SK-N-MC (cell line): ENCODE measurements at regions not wholly inside any gene's neighbourhood (a gene's known extent, or its start where the extent isn't known, plus 50 kb on each side); places are given as distances from the start of the nearest gene placed in this dataset.
"Not testable (repeated sequence)": the region's sequence is repeated elsewhere in the genome, so short reads cannot be mapped to it uniquely, and the experiment has no call there.

Source experiments
- DNase-seq: peaks from one replicate; pipeline ENCODE4 v3.0.0-alpha.2; 2011; ENCODE audit warnings: low read depth, low spot score
- H3K27ac ChIP-seq: fragments of 200-600 bp; sonication (generic); 2 replicates; pipeline ENCODE4 v1.5.1; 2016; ENCODE audit warnings: mixed run types
- H3K36me3 ChIP-seq: fragments of 200-600 bp; sonication (generic); 2 replicates; pipeline ENCODE4 v1.6.1; 2017; ENCODE audit warnings: antibody characterized with exemption, low read length, mixed read lengths; ENCODE audit not compliant: insufficient read depth
- H3K4me3 ChIP-seq: fragments of 200-600 bp; sonication (generic); 2 replicates; pipeline ENCODE4 v1.5.1; 2016
- H3K9ac ChIP-seq: fragments of 200-600 bp; sonication (generic); 2 replicates; pipeline ENCODE4 v1.8.0; 2017; ENCODE audit warnings: mixed run types, mixed read lengths; ENCODE audit not compliant: insufficient read length
- H3K9me3 ChIP-seq: fragments of 200-600 bp; sonication (generic); 2 replicates; pipeline ENCODE4 v1.6.1; 2017; ENCODE audit warnings: low read depth, mild to moderate bottlenecking, antibody characterized with exemption, low read length, moderate library complexity, mixed read lengths
- EZH2 ChIP-seq: fragments of 200-600 bp; sonication (generic); IDR thresholded peaks from one replicate; pipeline ENCODE4 v1.6.1; 2017; ENCODE audit warnings: antibody characterized with exemption
- FOXP2 ChIP-seq: optimal IDR thresholded peaks from 2 replicates; pipeline ENCODE3; 2011; ENCODE audit warnings: mild to moderate bottlenecking, moderate library complexity; ENCODE audit not compliant: insufficient read depth; ENCODE audit errors: extremely low read length, control extremely low read depth
- POLR2AphosphoS5 ChIP-seq: IDR thresholded peaks from 2 replicates; pipeline ENCODE4 v1.6.1; 2012; ENCODE audit warnings: mild to moderate bottlenecking, low read depth, low read length, borderline replicate concordance

- Histone ChIP-seq H3K9me3 (no peaks in the 10 kb centered on the region), H3K9ac (no peak overlapping the region), H3K27ac (no peak overlapping the region), H3K4me3 (no peak overlapping the region), H3K36me3 (no peaks in the 10 kb centered on the region)
- no peak for TF ChIP-seq FOXP2
- no peak for TF ChIP-seq POLR2AphosphoS5
- TF ChIP-seq EZH2 = no peak
- DNase-seq = no peak
Measured at GRCh38 chr21:35796844-35797243, 263.5 kb downstream of the SETD4 start.

- H3K36me3 ChIP-seq, DNase-seq, H3K9ac ChIP-seq, H3K27ac ChIP-seq, H3K4me3 ChIP-seq, H3K9me3 ChIP-seq: not testable (repeated sequence)
Measured at GRCh38 chr21:35794527-35794926, 265.8 kb downstream of the SETD4 start.

DNA sequence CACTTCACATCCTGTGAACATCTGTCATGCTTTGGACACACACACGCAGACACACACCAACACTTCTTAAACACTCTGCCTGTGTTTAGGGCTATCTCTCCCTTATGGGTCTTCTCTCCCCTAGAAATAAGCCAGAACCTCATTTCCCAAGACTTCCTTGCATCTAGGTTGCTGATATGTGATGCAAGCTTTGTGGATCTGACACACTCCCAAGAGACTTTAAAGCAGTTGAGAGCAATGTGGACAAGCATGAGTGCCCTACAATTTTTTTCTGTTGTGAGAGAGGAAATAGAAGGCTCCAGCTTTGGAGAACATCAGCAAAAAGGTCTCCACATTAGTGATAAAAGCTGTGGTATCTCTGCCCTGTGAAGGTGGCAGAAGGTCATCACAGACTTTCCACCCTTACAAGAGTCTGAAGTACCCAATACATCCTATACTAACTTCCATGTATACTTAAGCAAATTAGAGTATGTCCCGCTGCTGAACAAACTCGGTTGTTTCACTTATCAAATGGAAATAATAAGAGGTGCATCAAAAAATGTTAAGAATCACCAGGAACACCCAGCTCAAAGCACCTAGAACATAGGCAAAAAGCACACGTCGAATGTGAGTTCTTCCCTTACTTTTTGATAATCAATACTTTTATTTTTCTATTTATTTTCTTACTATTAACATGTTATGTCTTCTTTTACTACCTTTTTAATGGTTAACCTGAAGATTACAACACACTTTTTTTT lies 267.6 kb downstream of the SETD4 start:
- H3K36me3 ChIP-seq = no peaks in the 10 kb centered on the region
- no peak for DNase-seq
- no peak for TF ChIP-seq FOXP2
- TF ChIP-seq EZH2 = no peak
- no peak for TF ChIP-seq POLR2AphosphoS5
- H3K9ac ChIP-seq = no peak overlapping the region
- H3K9me3 ChIP-seq = no peaks in the 10 kb centered on the region
- H3K27ac ChIP-seq = no peak overlapping the region
- no peak overlapping the region for H3K4me3 ChIP-seq

- Histone ChIP-seq H3K9me3 (no peaks in the 10 kb centered on the region), H3K9ac (no peak overlapping the region), H3K27ac (no peak overlapping the region), H3K4me3 (no peak overlapping the region), H3K36me3 (no peaks in the 10 kb centered on the region)
- TF ChIP-seq FOXP2 (no peak), POLR2AphosphoS5 (no peak), EZH2 (no peak)
- DNase-seq = no peak
Measured at GRCh38 chr21:35791541-35792325, 268.6 kb downstream of the SETD4 start.

GRCh38 chr21:35783721-35784120 lies 276.6 kb downstream of the SETD4 start:
- TF ChIP-seq EZH2 (no peak), POLR2AphosphoS5 (no peak), FOXP2 (no peak)
- no peaks in the 10 kb centered on the region for H3K9me3 ChIP-seq
- H3K4me3 ChIP-seq = no peak overlapping the region
- no peak overlapping the region for H3K27ac ChIP-seq
- DNase-seq = no peak
- H3K36me3 ChIP-seq = no peaks in the 10 kb centered on the region
- no peak overlapping the region for H3K9ac ChIP-seq

- no peaks in the 10 kb centered on the region for H3K9me3 ChIP-seq
- H3K36me3 ChIP-seq = no peaks in the 10 kb centered on the region
- DNase-seq = no peak
- H3K27ac ChIP-seq = no peak overlapping the region
- no peak overlapping the region for H3K9ac ChIP-seq
- TF ChIP-seq POLR2AphosphoS5 (no peak), EZH2 (no peak), FOXP2 (no peak)
- H3K4me3 ChIP-seq = no peak overlapping the region
Measured at GRCh38 chr21:35782667-35783066, 277.7 kb downstream of the SETD4 start.

DNA sequence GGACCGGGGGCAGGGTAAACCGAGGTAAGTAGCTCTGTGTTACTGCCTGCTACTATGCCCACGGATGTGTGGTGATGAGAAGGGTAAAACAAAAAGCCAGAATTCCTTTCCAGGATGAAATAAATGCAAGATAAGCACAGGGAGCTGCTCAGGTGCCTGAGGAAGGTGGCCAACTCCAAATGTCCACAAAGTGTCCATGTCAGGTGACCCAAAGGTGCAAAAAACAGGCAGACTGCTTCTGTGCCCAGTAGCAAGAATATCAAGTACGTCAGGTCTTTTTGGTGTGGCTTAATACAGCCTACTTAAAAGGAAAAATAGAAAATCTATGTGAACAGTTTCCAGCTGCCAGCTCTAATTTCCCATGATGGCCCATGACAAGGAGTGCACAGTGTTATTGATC lies 279.3 kb downstream of the SETD4 start:
- Histone ChIP-seq H3K27ac (no peak overlapping the region), H3K9ac (no peak overlapping the region), H3K36me3 (no peaks in the 10 kb centered on the region), H3K9me3 (no peaks in the 10 kb centered on the region), H3K4me3 (no peak overlapping the region)
- no peak for TF ChIP-seq FOXP2
- no peak for TF ChIP-seq EZH2
- no peak for TF ChIP-seq POLR2AphosphoS5
- no peak for DNase-seq

- Histone ChIP-seq H3K9me3 (no peaks in the 10 kb centered on the region), H3K36me3 (no peaks in the 10 kb centered on the region), H3K9ac (no peak overlapping the region), H3K27ac (no peak overlapping the region), H3K4me3 (no peak overlapping the region)
- TF ChIP-seq POLR2AphosphoS5 = no peak
- no peak for DNase-seq
Measured at GRCh38 chr21:35779690-35780570, 280.4 kb downstream of the SETD4 start.
